Keratinocyte (primary cell): ENCODE measurements at regions not wholly inside any gene's neighbourhood (a gene's known extent, or its start where the extent isn't known, plus 50 kb on each side); places are given as distances from the start of the nearest gene placed in this dataset.

Experiments used
- DNase-seq: peaks from one replicate; pipeline ENCODE4 v3.0.0-alpha.2; 2011; ENCODE audit warnings: low read depth, missing footprints, low spot score
- FAIRE-seq: peaks from 2 replicates; lab custom pipeline; 2011; peaks lifted over from hg19 to GRCh38; lab: Jason Lieb, UNC
- H2AFZ ChIP-seq: 2 replicates; pipeline ENCODE4 v1.6.0; 2012; ENCODE audit warnings: low read length, control low read depth, inconsistent platforms; ENCODE audit not compliant: control insufficient read depth
- H3K27ac ChIP-seq: 2 replicates; pipeline ENCODE4 v1.5.1; 2011; ENCODE audit warnings: low read length; ENCODE audit not compliant: control insufficient read depth, insufficient read depth
- H3K27me3 ChIP-seq: 3 replicates; pipeline ENCODE4 v1.6.0; 2011; ENCODE audit warnings: low read length; ENCODE audit not compliant: control insufficient read depth, insufficient read depth; ENCODE audit errors: extremely low read depth
- H3K36me3 ChIP-seq, 2 experiments: 2 replicates in 1 of 2; 3 replicates in 1 of 2; pipeline ENCODE4 v1.5.1; 2011; ENCODE audit warnings: low read length in 2 of 2, mild to moderate bottlenecking in 1 of 2; ENCODE audit not compliant: control insufficient read depth in 2 of 2, insufficient read depth in 2 of 2; ENCODE audit errors: extremely low read depth in 1 of 2
- H3K4me1 ChIP-seq: 3 replicates; pipeline ENCODE4 v1.5.1; 2011; ENCODE audit warnings: low read length; ENCODE audit not compliant: control insufficient read depth, insufficient read depth; ENCODE audit errors: extremely low read depth
- H3K4me2 ChIP-seq: 3 replicates; pipeline ENCODE4 v1.6.0; 2011; ENCODE audit warnings: low read depth, low read length; ENCODE audit not compliant: control insufficient read depth, insufficient read depth; ENCODE audit errors: extremely low read depth
- H3K4me3 ChIP-seq, 3 experiments: fragments of 200-600 bp in 1 of 3; sonication (generic) in 1 of 3; 2 replicates in 2 of 3; 3 replicates in 1 of 3; pipeline ENCODE4 v1.5.1; 2011 to 2016; ENCODE audit warnings: low read length in 3 of 3, mild to moderate bottlenecking in 3 of 3, control low read depth in 2 of 3, inconsistent platforms in 1 of 3, low read depth in 1 of 3, mixed read lengths in 1 of 3, mixed run types in 1 of 3, moderate library complexity in 1 of 3; ENCODE audit not compliant: control insufficient read depth in 2 of 3, insufficient read depth in 2 of 3; ENCODE audit errors: extremely low read depth in 1 of 3
- H3K79me2 ChIP-seq: 2 replicates; pipeline ENCODE4 v1.6.0; 2012; ENCODE audit warnings: low read length; ENCODE audit not compliant: control insufficient read depth, insufficient read depth
- H3K9ac ChIP-seq: 3 replicates; pipeline ENCODE4 v1.6.0; 2011; ENCODE audit warnings: low read length; ENCODE audit not compliant: control insufficient read depth, insufficient read depth; ENCODE audit errors: extremely low read depth
- H3K9me1 ChIP-seq: 3 replicates; pipeline ENCODE4 v1.6.0; 2011; ENCODE audit warnings: low read length; ENCODE audit not compliant: control insufficient read depth, insufficient read depth; ENCODE audit errors: extremely low read depth
- H3K9me3 ChIP-seq: 2 replicates; pipeline ENCODE4 v1.5.1; 2012; ENCODE audit warnings: low read depth, low read length; ENCODE audit not compliant: control insufficient read depth
- H4K20me1 ChIP-seq: 3 replicates; pipeline ENCODE4 v1.6.0; 2011; ENCODE audit warnings: low read length; ENCODE audit not compliant: control insufficient read depth, insufficient read depth; ENCODE audit errors: extremely low read depth
- EZH2 ChIP-seq: IDR thresholded peaks from one replicate; pipeline ENCODE4 v1.6.1; 2012; ENCODE audit warnings: inconsistent platforms, mild to moderate bottlenecking, low read length, moderate library complexity
- dilution Hi-C: fragments of 300-500 bp; cut with MboI; formaldehyde crosslinking; loops from one replicate; pipeline ENCODE4 v1.7.0; 2020; ENCODE audit warnings: low sequenced_read_pairs; ENCODE audit not compliant: extremely low pct_ligation_motif_present
- TF ChIP-seq, protein P1 (sequence below), 3 experiments: IDR thresholded peaks in 1 of 3; conservative IDR thresholded peaks in 1 of 3; optimal IDR thresholded peaks in 1 of 3; 2 replicates in 2 of 3; 3 replicates in 1 of 3; pipeline versions ENCODE3 to v1.5.1; 2011; ENCODE audit warnings: low read length in 3 of 3, mild to moderate bottlenecking in 3 of 3, moderate library complexity in 2 of 3, control low read depth in 1 of 3, inconsistent platforms in 1 of 3; ENCODE audit not compliant: insufficient read depth in 2 of 3; ENCODE audit errors: extremely low read depth in 1 of 3

DNA sequence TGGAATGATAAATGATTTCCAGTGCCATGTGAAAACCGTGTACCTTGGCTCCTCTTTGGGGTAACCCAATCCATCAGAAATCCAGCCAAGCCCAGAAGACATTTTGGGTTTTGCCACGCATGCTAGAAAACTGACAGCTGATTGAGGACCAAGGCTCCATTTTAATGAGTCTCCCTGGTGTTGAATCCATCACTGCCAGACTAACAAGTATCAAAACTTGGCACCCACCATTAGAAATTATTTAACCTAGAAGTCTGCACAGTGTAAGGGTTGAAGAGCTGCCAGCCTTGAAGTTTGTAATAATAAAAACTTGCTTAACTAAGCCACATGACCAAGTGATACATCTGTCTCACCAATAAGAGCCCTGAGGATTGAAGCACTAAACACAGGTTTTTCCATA, 369.9 kb downstream of the DNAH5 start:
- Histone ChIP-seq H3K4me2 (no peak overlapping the region), H4K20me1 (no peaks in the 10 kb centered on the region), H3K27me3 (no peaks in the 10 kb centered on the region), H3K9me3 (no peaks in the 10 kb centered on the region), H3K4me3 (no peak overlapping the region), H3K9me1 (no peaks in the 10 kb centered on the region), H3K27ac (no peak overlapping the region), H2AFZ (no peak overlapping the region), H3K4me1 (no peaks in the 10 kb centered on the region), H3K36me3 (no peaks in the 10 kb centered on the region), H3K9ac (no peak overlapping the region), H3K79me2 (no peaks in the 10 kb centered on the region)
- TF ChIP-seq, protein P1, sequence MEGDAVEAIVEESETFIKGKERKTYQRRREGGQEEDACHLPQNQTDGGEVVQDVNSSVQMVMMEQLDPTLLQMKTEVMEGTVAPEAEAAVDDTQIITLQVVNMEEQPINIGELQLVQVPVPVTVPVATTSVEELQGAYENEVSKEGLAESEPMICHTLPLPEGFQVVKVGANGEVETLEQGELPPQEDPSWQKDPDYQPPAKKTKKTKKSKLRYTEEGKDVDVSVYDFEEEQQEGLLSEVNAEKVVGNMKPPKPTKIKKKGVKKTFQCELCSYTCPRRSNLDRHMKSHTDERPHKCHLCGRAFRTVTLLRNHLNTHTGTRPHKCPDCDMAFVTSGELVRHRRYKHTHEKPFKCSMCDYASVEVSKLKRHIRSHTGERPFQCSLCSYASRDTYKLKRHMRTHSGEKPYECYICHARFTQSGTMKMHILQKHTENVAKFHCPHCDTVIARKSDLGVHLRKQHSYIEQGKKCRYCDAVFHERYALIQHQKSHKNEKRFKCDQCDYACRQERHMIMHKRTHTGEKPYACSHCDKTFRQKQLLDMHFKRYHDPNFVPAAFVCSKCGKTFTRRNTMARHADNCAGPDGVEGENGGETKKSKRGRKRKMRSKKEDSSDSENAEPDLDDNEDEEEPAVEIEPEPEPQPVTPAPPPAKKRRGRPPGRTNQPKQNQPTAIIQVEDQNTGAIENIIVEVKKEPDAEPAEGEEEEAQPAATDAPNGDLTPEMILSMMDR (optimal IDR thresholded peaks at IDR 0.05 in 1 of 3, IDR thresholded peaks at IDR 0.05 in 1 of 3, conservative IDR thresholded peaks at IDR 0.05 in 1 of 3; ENCODE audit: extremely low read depth in 1 of 3, insufficient read depth in 2 of 3, low read length in 3 of 3) = no peak
- TF ChIP-seq EZH2 = no peak
- FAIRE-seq = no peak
- DNase-seq = no peak
- dilution Hi-C loops = no loop called here

DNA sequence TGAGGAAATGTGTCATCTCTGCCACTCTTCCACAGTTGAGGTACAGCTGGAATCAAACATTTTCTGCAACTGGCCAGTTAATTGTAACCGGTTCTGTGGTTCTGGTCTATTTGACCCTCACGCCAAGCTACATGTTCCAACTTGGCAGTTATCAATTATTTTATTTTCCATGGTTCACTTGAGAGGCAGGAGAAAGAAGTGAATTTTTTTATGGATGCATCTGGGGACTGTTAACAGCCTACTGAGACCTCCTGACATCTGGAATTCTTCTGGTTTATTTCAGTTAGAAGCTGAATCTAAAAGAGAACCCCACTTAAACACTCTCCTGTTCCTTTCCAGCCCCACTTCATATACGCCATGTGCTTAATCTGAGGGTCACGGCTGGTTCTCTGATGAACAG, 372.3 kb downstream of the DNAH5 start:
- H2AFZ ChIP-seq = no peak overlapping the region
- FAIRE-seq = no peak
- dilution Hi-C loops = no loop called here

More for the DNA sequence above, 372.3 kb downstream of the DNAH5 start:
- Histone ChIP-seq H3K79me2 (no peaks in the 10 kb centered on the region), H4K20me1 (no peaks in the 10 kb centered on the region), H3K4me1 (peaks cover 19% of the 10 kb centered on the region), H3K27ac (no peak overlapping the region), H3K9me1 (no peaks in the 10 kb centered on the region), H3K9me3 (no peaks in the 10 kb centered on the region), H3K36me3 (no peaks in the 10 kb centered on the region), H3K27me3 (no peaks in the 10 kb centered on the region), H3K4me3 (no peak overlapping the region), H3K4me2 (no peak overlapping the region), H3K9ac (no peak overlapping the region)
- no peak for DNase-seq
- no peak for TF ChIP-seq EZH2
- TF ChIP-seq, protein P1 (optimal IDR thresholded peaks at IDR 0.05 in 1 of 3, IDR thresholded peaks at IDR 0.05 in 1 of 3, conservative IDR thresholded peaks at IDR 0.05 in 1 of 3; ENCODE audit: extremely low read depth in 1 of 3, insufficient read depth in 2 of 3, low read length in 3 of 3) = no peak
